ENCODE measurements at regions not wholly inside any gene's neighbourhood (a gene's known extent, or its start where the extent isn't known, plus 50 kb on each side); places are given as distances from the start of the nearest gene placed in this dataset.

DNA sequence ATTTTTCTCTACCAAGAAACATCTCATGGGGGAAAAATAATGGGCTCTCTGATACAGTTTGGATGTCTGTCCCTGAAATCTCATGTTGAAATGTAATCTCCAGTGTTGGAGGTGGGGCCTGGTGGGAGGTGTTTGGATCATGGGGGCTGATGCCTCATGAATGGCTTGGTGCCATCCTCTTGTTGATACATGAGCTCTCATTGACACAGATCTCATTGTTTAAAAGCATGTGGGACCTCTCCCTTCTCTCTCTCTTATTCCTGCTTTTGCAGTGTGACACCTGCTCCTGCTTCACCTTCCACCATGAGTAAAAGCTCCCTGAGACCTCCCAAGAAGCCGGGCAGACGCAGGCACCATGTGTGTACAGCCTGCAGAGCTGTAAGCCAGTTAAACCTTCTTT, 332.5 kb upstream of the NRIP1 start:
- no peak for TF ChIP-seq POLR2A (IDR thresholded peaks at IDR 0.05; ENCODE audit: low read depth, low read length)
- TF ChIP-seq POLR2AphosphoS5 (IDR thresholded peaks at IDR 0.05; ENCODE audit: low read depth, low read length), result no peak
- no peak for TF ChIP-seq TAF1 (IDR thresholded peaks at IDR 0.05; ENCODE audit: low read depth, low read length)
- TF ChIP-seq PAX5 (IDR thresholded peaks at IDR 0.05; ENCODE audit: insufficient read depth, low read length, severe bottlenecking), result no peak
- TF ChIP-seq SPI1 (IDR thresholded peaks at IDR 0.05; ENCODE audit: low read depth, low read length), result no peak
- no peak for TF ChIP-seq POU2F2 (IDR thresholded peaks at IDR 0.05; ENCODE audit: low read depth, low read length)
